GM12874 (cell line): ENCODE measurements at regions not wholly inside any gene's neighbourhood (a gene's known extent, or its start where the extent isn't known, plus 50 kb on each side); places are given as distances from the start of the nearest gene placed in this dataset.

Source experiments
- CTCF ChIP-seq: IDR thresholded peaks from 2 replicates; pipeline ENCODE4 v1.5.1; 2011; ENCODE audit warnings: low read depth, mild to moderate bottlenecking, control low read depth, low read length, moderate library complexity; ENCODE audit not compliant: insufficient read depth

GRCh38 chr15:60095711-60096110 is 91.6 kb downstream of the FOXB1 start:
- no peak for TF ChIP-seq CTCF

- no peak for TF ChIP-seq CTCF
These were observed 92.0 kb downstream of the FOXB1 start for GRCh38 chr15:60096157-60096556.

- TF ChIP-seq CTCF = no peak
These were observed 97.3 kb downstream of the FOXB1 start for GRCh38 chr15:60101416-60101815.

GRCh38 chr15:60102748-60103147 is 98.6 kb downstream of the FOXB1 start:
- no peak for TF ChIP-seq CTCF

GRCh38 chr15:60110909-60111308 is 106.8 kb downstream of the FOXB1 start:
- no peak for TF ChIP-seq CTCF

DNA sequence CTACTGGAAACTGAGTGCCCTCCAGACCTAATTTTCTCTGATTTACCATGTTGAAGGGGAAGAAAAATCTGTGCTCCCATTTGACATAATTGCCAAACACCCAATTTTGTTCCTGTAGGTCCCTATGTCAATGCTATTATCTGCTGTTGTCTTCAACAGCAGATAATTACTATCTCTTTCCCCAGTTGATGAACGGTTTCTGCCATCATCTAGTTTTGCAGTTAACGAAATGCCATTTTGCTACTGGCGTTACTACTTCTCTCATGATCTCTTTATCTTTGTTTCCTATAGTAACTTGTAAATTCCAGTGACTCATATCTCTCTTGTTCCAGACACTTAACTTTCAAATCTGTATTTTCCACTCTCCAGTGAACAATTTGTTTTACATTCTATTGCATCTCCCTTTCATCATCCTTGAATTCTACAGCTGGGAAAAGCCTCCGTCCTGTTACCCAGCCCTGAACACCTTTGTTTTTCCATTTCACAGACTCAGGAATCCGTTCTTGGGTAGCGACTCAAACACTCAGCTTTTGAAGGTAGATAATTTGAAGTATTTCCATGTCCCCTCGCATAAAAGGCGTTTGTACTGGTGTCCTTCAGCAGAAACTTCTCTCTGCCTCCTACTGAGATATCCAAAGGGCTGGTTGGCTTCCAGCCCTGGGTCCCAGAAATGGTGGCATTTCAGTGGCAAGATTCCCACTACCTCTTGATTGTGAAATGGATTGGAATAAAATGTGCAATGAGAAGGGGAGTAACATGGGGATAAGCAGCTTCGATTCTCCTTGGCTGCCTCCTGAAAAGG is 111.7 kb downstream of the FOXB1 start:
- no peak for TF ChIP-seq CTCF

DNA sequence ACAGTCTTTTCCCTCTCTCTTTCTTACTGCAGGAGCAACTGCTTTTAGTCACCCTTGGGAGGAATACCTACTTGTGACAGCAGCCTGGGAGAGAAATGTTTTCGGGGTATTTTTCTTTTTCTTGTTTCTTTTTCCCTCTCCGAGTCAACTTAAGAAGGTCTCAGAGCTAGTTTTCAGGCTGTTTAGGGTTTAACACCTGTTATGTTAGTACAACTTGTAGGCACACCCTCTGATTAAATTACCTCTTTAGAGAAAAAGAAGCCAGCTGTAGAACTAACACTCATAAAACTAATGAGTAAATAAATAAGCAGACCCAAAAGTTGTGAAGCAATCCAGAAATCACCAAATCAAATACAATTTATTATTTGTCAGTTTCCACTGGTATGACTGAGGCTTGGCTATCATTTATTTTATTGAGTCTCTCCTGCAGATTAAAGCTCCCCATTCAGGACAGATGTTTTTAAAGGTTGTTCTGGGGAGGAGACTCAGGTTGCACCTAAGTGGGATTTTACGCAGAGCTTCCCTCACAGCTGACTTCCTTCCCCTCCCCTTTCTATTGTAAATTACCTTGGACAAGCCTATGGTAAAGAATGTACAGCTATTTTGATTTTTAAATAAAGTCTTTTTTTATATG is 112.5 kb downstream of the FOXB1 start:
- TF ChIP-seq CTCF = no peak
